Mononuclear cell (primary cell): ENCODE measurements at regions not wholly inside any gene's neighbourhood (a gene's known extent, or its start where the extent isn't known, plus 50 kb on each side); places are given as distances from the start of the nearest gene placed in this dataset.
"Not testable (repeated sequence)": the region's sequence is repeated elsewhere in the genome, so short reads cannot be mapped to it uniquely, and the experiment has no call there.

Experiments used
- H3K27me3 ChIP-seq: 2 replicates; pipeline ENCODE4 v1.6.0; 2011; ENCODE audit warnings: low read length, control low read depth; ENCODE audit not compliant: insufficient read depth
- H3K4me1 ChIP-seq: 2 replicates; pipeline ENCODE4 v1.5.1; 2011; ENCODE audit warnings: mild to moderate bottlenecking, low read length, control low read depth; ENCODE audit not compliant: insufficient read depth
- H3K4me3 ChIP-seq: 2 replicates; pipeline ENCODE4 v1.5.1; 2011; ENCODE audit warnings: mild to moderate bottlenecking, low read length, moderate library complexity
- H3K9me3 ChIP-seq: 2 replicates; pipeline ENCODE4 v1.5.1; 2011; ENCODE audit warnings: low read depth, mild to moderate bottlenecking, control low read depth, low read length

DNA sequence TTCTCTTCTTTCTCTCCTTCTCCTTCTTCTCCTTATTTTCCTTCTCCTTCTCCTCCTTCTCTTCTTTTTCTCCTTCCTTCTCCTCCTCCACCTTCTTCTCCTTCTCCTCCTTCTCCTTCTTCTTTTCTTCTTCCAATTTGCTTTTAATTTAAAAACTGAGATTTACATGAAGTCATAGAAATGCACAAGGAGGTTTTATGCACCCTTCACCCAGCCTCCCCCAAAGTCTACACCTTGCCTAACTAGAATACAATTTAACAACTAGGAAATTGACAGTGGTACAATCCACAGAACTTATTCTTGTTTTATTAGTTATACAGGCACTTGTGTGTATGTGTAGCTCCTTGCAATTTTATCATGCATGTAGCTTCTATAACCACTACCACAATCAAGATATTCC is 826.7 kb downstream of the KCNJ2 start:
- no peaks in the 10 kb centered on the region for H3K27me3 ChIP-seq
- no peaks in the 10 kb centered on the region for H3K9me3 ChIP-seq
- H3K4me3 ChIP-seq: no peak overlapping the region
- no peaks in the 10 kb centered on the region for H3K4me1 ChIP-seq

DNA sequence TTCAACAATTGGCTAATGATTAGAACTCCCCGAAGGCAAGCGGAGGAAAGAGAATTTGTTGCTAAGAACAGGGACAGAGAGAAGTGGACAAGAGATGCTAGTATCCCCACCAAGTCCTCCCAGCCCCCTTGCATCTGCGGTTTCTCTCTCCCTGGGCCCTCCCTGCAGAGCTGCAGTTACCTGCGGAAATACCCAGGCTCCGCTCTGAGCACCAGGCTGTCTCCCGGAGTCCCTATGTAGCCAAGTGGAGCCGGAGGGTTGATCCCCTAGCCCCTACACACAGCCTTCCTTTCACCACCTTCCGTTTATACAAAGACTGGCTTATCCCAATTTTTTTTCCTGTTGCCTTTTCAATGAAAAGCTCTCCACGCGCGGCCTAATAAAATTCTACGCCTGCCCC is 834.4 kb downstream of the KCNJ2 start:
- Histone ChIP-seq H3K4me1 (no peaks in the 10 kb centered on the region), H3K4me3 (no peak overlapping the region), H3K9me3 (no peaks in the 10 kb centered on the region), H3K27me3 (no peaks in the 10 kb centered on the region)

DNA sequence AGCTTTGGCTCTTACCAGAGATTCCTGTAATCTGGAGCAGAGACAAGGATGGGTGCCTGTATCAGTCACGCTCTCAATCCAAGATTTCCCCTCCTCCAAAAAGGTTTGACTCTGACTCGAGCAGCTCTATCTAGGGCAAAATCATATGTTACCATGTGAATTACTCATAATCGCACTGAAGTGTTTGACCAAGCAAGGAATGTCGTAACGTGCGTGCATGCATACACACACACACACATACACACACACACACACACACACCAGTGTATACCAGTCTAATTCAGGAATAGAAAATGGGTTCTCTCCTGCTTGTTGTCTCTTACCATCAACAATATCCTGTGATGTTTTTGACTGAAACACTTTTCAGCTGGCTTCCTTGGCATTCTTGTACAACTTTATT is 835.1 kb downstream of the KCNJ2 start:
- no peaks in the 10 kb centered on the region for H3K9me3 ChIP-seq
- no peaks in the 10 kb centered on the region for H3K4me1 ChIP-seq
- no peak overlapping the region for H3K4me3 ChIP-seq
- H3K27me3 ChIP-seq: no peaks in the 10 kb centered on the region

DNA sequence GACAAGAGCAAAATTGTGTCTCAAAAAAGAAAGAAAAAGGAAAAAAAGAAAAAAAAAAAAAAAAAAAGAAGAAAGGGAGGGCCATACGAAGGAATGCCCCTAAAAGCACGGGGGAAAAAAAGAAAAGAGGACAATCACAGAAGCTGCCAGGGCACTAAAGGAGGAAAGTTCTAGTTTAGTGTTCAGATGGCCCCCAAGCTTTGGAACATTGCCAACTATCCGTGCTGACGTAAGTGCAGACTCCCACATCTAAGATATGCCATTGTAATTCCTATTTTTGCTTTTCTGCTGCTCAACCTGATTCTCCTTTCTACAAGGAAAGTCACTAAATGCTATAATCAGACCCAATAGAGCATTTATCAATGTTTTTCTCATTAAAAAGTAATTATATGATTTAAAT is 842.1 kb downstream of the KCNJ2 start:
- no peaks in the 10 kb centered on the region for H3K9me3 ChIP-seq
- H3K4me1 ChIP-seq: no peaks in the 10 kb centered on the region
- no peaks in the 10 kb centered on the region for H3K27me3 ChIP-seq
- H3K4me3 ChIP-seq: no peak overlapping the region

DNA sequence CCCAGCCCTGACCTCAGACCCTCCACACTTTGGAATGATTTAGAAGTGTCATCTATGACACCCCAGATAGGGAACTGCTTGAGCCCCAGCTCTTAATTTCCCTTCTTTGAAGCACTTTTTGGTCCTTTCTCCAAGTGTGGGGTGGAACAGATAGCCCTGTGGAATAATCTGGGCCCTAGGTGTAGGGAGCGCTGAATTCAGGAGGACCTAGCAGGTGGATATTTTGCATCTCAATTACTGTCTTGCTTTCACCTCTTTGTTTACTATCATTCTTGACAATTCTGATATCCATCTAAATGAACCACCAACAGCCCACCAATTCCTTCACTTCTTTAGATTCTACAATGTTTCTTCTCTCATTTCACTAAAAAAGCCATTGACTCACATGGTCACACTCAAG is 850.4 kb downstream of the KCNJ2 start:
- Histone ChIP-seq H3K9me3 (no peaks in the 10 kb centered on the region), H3K4me3 (no peak overlapping the region), H3K4me1 (no peaks in the 10 kb centered on the region), H3K27me3 (no peaks in the 10 kb centered on the region)

DNA sequence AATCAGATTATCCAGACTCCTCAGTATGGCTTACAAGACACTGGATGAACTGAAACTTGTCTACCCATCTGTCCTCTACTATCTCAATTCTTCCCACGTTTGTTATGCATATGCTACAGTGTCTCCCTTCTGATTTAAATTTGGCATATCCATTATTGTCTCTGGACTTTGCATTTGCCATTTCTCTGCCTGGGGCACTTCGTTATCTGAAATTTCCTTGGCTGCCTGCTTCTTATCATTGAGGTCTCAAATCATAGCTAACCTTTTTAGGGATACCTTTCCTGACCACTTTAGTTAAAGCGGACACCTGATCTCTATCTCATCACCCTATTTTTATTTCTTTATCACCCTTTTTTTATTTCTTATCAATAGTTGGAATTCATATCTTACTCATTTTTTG is 853.4 kb downstream of the KCNJ2 start:
- Histone ChIP-seq H3K4me1 (no peaks in the 10 kb centered on the region), H3K9me3 (no peaks in the 10 kb centered on the region), H3K27me3 (no peaks in the 10 kb centered on the region), H3K4me3 (no peak overlapping the region)

DNA sequence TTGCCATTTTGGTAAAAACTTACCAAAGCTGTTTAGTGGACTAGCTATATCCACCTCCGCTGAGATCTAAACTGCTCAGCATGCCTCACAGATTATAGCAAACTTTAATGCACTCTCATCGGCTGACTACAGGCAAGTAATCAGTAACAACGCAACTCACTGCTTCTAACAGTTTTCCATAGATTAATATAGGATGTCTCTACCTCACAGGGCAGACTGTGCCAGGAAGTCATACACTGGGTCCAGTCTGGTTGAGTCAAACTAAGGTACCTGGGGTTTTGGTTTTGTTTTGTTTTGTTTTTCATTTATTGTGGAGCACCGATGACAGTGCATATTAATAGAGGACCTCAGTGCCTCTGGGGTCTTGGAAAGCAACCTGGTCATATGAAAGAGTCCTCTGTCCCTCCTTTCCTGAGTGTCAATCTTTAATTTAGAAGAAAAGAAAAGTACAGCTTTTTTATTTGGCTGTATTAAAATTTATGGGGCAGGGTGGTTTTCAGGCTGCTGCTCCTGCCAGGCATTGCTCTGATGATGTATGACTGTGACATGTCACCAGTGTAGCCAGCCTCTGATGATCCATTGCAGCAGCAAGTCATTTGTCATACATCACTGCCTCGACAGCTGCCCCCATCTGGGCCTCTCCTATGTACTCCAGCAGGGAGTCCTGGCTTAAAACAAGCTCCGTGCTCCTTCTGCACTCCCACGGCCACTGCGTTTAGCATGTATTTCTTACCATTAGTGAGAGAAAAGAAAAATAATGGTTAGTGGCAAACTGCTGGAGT is 854.1 kb downstream of the KCNJ2 start:
- Histone ChIP-seq H3K4me3 (no peak overlapping the region), H3K9me3 (no peaks in the 10 kb centered on the region), H3K27me3 (no peaks in the 10 kb centered on the region), H3K4me1 (no peaks in the 10 kb centered on the region)

DNA sequence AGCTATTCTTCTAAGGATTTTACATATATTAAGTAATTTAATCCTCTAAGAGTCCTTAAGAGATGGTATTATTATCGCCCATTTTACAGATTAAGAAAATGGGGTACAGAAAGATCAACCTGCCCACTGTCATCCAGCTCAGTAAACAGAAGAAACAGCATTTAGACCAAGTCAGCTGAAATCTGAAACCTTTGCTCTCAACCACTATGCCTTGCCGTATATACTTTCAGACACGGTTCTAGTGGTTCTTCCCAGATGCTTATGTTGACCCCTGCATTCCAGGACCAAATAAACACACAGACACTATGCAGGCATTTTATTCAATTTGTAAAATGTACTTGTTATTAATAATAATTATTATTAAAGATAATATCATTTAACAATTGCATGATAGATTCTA is 854.8 kb downstream of the KCNJ2 start:
- Histone ChIP-seq H3K9me3 (no peaks in the 10 kb centered on the region), H3K27me3 (no peaks in the 10 kb centered on the region), H3K4me3 (no peak overlapping the region), H3K4me1 (no peaks in the 10 kb centered on the region)

DNA sequence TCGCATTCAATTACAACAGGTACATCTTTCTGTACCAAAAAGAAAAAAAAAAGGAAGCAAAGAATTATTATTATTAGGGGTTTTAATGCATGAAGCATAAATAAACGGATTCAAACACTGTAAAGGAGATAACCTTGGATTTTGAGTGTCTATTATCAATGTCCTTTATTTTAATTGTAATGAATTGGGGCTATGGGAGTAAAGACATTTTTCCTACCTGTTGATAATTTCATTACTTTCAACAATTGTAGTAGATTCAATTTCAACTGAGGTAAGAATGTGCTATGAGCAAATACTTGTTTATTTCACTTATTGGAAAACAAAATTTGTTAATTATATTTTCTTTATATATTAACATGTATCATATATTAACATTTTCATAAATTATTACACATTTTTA is 855.6 kb downstream of the KCNJ2 start:
- Histone ChIP-seq H3K4me3 (no peak overlapping the region), H3K27me3 (no peaks in the 10 kb centered on the region), H3K9me3 (no peaks in the 10 kb centered on the region), H3K4me1 (no peaks in the 10 kb centered on the region)

DNA sequence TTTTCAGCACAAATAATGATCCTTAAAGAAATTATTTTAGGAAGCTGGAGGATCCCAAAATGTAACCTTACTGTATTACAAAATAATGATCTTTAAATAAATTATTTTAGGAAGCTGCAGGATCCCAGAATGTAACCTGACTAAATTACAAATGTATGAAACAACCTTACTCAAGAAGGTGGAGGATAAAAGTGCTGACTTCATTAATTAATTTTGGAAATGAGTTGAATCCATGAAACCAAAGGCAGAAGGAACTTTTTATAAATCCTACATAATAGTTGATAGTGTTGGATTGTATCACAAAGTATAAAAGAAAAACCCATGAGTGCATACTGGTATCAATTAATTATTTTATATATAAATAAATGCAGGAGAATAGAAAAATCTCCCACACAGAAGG is 859.9 kb downstream of the KCNJ2 start:
- no peaks in the 10 kb centered on the region for H3K27me3 ChIP-seq
- no peaks in the 10 kb centered on the region for H3K4me1 ChIP-seq
- no peak overlapping the region for H3K4me3 ChIP-seq
- H3K9me3 ChIP-seq: no peaks in the 10 kb centered on the region

DNA sequence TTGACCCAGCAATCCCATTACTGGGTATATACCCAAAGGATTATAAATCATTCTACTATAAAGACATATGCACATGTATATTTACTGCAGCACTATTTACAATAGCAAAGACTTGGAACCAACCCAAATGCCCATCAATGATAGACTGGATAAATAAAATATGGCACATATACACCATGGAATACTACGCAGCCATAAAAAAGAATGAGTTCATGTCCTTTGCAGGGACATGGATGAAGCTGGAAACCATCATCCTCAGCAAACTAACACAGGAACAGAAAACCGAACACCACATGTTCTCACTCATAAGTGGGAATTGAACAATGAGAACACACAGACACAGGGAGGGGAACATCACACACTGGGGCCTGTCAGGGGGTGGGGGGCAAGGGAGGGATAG is 862.0 kb downstream of the KCNJ2 start:
- not testable (repeated sequence) for H3K9me3 ChIP-seq, H3K27me3 ChIP-seq, H3K4me1 ChIP-seq, H3K4me3 ChIP-seq

DNA sequence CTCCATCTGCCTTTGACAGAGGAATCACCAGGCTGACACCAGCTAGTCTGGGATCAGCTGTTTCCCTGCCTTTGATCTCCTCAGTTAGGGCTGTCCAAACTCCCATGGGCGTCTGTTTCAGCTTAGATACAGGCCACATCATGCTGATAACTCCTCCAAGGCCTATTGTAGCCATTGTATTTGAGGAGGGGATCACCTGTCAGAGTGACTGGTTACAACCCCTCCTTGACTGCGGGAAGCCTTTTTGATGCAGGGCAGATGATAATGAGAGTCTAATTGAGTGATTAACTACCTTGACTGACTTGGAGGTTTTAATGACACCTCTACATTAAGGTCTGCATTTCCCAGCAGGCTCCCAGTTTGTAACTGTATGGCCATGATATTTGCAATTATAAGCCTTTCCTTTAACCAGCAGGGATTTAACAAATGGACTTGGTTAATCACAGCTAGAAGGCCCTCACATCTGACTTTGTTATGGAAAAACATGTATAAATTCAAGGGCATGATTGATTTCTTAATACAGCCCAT is 863.5 kb downstream of the KCNJ2 start:
- Histone ChIP-seq H3K4me1 (no peaks in the 10 kb centered on the region), H3K27me3 (no peaks in the 10 kb centered on the region), H3K4me3 (no peak overlapping the region), H3K9me3 (no peaks in the 10 kb centered on the region)

DNA sequence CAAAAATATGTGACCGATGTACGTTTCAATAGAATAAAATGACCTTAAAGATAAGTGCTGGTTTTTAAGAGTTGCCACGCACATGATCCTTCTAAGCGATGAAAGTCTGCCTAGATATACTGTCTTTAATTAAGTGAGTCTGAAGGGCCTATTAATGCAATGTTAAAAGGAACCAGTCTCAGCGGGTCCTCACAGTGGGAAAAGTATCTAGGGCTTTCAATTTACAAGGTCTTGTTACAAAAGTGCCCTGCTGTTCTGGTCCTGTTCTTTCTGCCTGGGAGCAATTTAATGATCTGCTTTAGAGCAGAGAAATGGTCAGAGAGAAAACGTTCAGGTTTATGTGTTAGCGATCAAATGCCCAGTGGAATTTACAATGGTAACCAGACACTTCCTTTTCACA is 864.0 kb downstream of the KCNJ2 start:
- Histone ChIP-seq H3K9me3 (no peaks in the 10 kb centered on the region), H3K4me1 (no peaks in the 10 kb centered on the region)

DNA sequence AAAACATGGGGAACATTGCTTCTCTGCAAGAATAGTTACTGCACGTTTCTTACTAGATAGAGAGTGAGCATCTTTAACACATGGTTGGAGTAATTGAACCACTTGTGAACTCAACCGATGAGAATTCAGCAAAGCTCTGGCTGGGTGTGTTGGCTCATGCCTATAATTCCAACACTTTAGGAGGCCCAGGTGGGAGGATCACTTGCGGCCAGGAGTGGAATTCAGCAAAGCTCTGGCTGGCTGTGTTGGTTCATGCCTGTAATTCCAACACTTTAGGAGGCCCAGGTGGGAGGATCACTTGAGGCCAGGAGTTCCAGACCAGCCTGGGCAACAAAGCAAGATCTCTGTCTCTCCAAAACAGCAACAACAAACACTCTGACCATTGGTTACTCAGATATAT is 865.9 kb downstream of the KCNJ2 start:
- Histone ChIP-seq H3K27me3 (no peaks in the 10 kb centered on the region), H3K9me3 (no peaks in the 10 kb centered on the region), H3K4me3 (no peak overlapping the region), H3K4me1 (no peaks in the 10 kb centered on the region)

More for the DNA sequence above, 864.0 kb downstream of the KCNJ2 start:
- Histone ChIP-seq H3K27me3 (no peaks in the 10 kb centered on the region), H3K4me3 (no peak overlapping the region)

DNA sequence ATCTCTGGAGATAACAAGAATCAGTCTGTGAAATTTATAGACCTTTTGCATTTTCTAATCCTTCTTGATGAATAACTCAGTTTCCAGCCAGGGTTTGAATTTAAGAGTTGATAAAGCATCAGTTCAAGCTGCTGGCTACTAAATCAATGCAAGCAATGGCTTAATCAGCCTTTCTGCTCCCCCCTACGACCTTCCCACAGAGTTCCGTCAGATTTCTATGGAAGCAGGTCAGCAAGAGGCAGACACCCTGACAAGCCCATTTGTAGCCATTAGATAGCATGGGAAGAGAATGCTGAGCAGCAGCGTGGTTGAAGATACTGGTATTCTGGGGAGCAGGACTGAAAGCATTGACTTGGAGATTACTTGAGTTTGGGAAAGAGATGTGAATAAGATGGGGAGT is 868.1 kb downstream of the KCNJ2 start:
- Histone ChIP-seq H3K4me1 (no peaks in the 10 kb centered on the region), H3K27me3 (no peaks in the 10 kb centered on the region), H3K4me3 (no peak overlapping the region), H3K9me3 (no peaks in the 10 kb centered on the region)

DNA sequence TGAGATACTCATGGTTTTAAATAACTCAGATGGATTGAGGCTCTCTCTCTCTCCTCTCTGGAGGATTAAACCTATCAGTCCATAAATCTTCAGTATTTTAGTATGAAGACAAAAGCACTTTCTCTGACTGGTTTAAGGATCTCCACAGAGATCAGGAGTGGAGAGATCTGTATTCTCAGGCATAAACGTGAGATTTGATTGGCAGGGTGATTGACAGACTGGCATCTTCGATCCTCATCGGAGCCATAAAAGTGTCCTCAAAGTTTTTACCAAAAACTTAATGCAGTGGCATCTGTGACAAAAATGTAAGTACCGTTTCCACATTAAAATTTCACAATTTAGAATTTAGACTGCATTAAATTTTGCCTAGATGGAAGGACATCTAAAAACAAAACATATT is 870.1 kb downstream of the KCNJ2 start:
- no peaks in the 10 kb centered on the region for H3K27me3 ChIP-seq
- H3K9me3 ChIP-seq: no peaks in the 10 kb centered on the region
- H3K4me3 ChIP-seq: no peak overlapping the region
- H3K4me1 ChIP-seq: no peaks in the 10 kb centered on the region
